ENCODE measurements at regions not wholly inside any gene's neighbourhood (a gene's known extent, or its start where the extent isn't known, plus 50 kb on each side); places are given as distances from the start of the nearest gene placed in this dataset.

DNA sequence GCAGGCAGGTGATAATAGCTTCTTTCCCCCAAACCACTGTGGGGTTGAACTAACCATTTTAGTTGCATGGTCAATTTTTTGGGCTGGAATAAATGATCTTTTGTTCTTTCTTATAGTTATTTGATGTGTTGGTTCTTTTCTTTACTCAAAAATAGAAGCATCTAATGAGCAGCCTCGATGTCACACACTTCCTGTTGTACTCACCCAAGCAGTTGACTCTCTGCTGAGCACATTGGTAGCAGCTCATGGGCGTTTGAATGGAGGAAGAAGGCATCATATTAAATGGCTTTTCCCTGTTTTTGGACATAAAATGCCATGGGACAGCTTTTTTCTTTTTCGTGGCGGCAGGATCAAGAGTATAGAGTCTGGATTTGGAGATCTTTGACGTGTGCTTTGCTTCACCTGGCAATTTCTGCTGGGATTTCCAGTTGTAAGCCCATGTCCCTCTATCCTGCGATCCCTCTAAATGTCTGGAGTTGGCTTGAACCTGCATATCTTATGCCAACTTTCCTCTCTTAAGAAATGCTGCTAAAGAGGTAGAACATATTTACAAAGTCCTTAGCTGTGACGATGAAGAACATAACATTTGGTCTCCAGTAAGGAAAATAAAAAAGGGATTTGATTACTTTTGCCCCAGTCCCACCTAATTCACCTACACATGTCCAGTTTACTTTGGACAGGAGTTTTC is 268.3 kb downstream of the PRL start:
- H3K4me3 ChIP-seq (ENCODE audit: severe bottlenecking), result no peak overlapping the region
- no peaks in the 10 kb centered on the region for H3K36me3 ChIP-seq (ENCODE audit: low read depth)
- H3K4me1 ChIP-seq (ENCODE audit: insufficient read depth, poor library complexity, severe bottlenecking), result no peaks in the 10 kb centered on the region
- H3K27me3 ChIP-seq (ENCODE audit: insufficient read depth, poor library complexity, severe bottlenecking), result no peaks in the 10 kb centered on the region
- no peaks in the 10 kb centered on the region for H3K9me3 ChIP-seq (ENCODE audit: severe bottlenecking)
- no peak overlapping the region for H3K27ac ChIP-seq (ENCODE audit: poor library complexity, severe bottlenecking)
- DNase-seq (ENCODE audit: low spot score), result no peak
- TF ChIP-seq, protein P1, sequence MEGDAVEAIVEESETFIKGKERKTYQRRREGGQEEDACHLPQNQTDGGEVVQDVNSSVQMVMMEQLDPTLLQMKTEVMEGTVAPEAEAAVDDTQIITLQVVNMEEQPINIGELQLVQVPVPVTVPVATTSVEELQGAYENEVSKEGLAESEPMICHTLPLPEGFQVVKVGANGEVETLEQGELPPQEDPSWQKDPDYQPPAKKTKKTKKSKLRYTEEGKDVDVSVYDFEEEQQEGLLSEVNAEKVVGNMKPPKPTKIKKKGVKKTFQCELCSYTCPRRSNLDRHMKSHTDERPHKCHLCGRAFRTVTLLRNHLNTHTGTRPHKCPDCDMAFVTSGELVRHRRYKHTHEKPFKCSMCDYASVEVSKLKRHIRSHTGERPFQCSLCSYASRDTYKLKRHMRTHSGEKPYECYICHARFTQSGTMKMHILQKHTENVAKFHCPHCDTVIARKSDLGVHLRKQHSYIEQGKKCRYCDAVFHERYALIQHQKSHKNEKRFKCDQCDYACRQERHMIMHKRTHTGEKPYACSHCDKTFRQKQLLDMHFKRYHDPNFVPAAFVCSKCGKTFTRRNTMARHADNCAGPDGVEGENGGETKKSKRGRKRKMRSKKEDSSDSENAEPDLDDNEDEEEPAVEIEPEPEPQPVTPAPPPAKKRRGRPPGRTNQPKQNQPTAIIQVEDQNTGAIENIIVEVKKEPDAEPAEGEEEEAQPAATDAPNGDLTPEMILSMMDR (IDR thresholded peaks at IDR 0.05; ENCODE audit: poor library complexity, severe bottlenecking), result no peak
- ATAC-seq (ENCODE audit: low read depth), result no peak

- no peaks in the 10 kb centered on the region for H3K4me1 ChIP-seq (ENCODE audit: insufficient read depth, poor library complexity, severe bottlenecking)
- TF ChIP-seq, protein P1 (IDR thresholded peaks at IDR 0.05; ENCODE audit: poor library complexity, severe bottlenecking), result no peak
- no peaks in the 10 kb centered on the region for H3K9me3 ChIP-seq (ENCODE audit: severe bottlenecking)
- no peak overlapping the region for H3K27ac ChIP-seq (ENCODE audit: poor library complexity, severe bottlenecking)
- H3K4me3 ChIP-seq (ENCODE audit: severe bottlenecking), result no peak overlapping the region
- DNase-seq (ENCODE audit: low spot score) (no peak), ATAC-seq (ENCODE audit: low read depth) (no peak)
- H3K36me3 ChIP-seq (ENCODE audit: low read depth), result no peaks in the 10 kb centered on the region
- no peaks in the 10 kb centered on the region for H3K27me3 ChIP-seq (ENCODE audit: insufficient read depth, poor library complexity, severe bottlenecking)
Observed at GRCh38 chr6:22029171-22029570, 267.7 kb downstream of the PRL start.

GRCh38 chr6:22030730-22031619 is 265.9 kb downstream of the PRL start:
- DNase-seq (ENCODE audit: low spot score), result no peak
- Histone ChIP-seq H3K9me3 (ENCODE audit: severe bottlenecking) (no peaks in the 10 kb centered on the region), H3K36me3 (ENCODE audit: low read depth) (no peaks in the 10 kb centered on the region), H3K4me3 (ENCODE audit: severe bottlenecking) (no peak overlapping the region), H3K4me1 (ENCODE audit: insufficient read depth, poor library complexity, severe bottlenecking) (peaks cover 5% of the 10 kb centered on the region), H3K27me3 (ENCODE audit: insufficient read depth, poor library complexity, severe bottlenecking) (no peaks in the 10 kb centered on the region), H3K27ac (ENCODE audit: poor library complexity, severe bottlenecking) (no peak overlapping the region)
- TF ChIP-seq, protein P1 (IDR thresholded peaks at IDR 0.05; ENCODE audit: poor library complexity, severe bottlenecking), result no peak
- no peak for ATAC-seq (ENCODE audit: low read depth)

DNA sequence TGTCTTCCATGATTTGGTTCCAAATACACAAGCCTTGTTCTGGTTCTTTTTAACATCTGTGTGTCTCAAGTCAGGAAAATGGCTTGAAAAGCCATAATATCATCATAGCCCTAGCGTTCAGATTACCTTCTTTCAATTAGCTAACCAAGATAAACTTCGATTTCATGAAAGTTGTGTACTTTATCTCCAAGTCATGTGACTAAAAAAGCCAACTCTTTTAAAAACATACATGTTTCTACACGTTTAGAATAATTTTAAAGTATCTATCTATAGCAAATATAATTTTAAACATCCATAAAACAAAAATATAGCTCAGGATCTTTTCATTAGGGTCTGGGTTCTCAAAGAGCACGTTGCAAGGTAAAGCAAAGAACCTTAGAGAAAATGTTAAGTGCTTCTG is 261.1 kb downstream of the PRL start:
- TF ChIP-seq, protein P1 (IDR thresholded peaks at IDR 0.05; ENCODE audit: poor library complexity, severe bottlenecking), result no peak
- Histone ChIP-seq H3K4me1 (ENCODE audit: insufficient read depth, poor library complexity, severe bottlenecking) (peaks cover 14% of the 10 kb centered on the region), H3K27me3 (ENCODE audit: insufficient read depth, poor library complexity, severe bottlenecking) (no peaks in the 10 kb centered on the region), H3K4me3 (ENCODE audit: severe bottlenecking) (no peak overlapping the region), H3K27ac (ENCODE audit: poor library complexity, severe bottlenecking) (peak overlapping the region; percentile 40), H3K36me3 (ENCODE audit: low read depth) (0 out of 2 replicates have a peak, but pooled peaks cover 3% of the 10 kb centered on the region), H3K9me3 (ENCODE audit: severe bottlenecking) (peaks cover 9% of the 10 kb centered on the region)
- DNase-seq (ENCODE audit: low spot score), result no peak
- ATAC-seq (ENCODE audit: low read depth), result no peak

All from RWPE2 (cell line).